ENCODE measurements at regions not wholly inside any gene's neighbourhood (a gene's known extent, or its start where the extent isn't known, plus 50 kb on each side); places are given as distances from the start of the nearest gene placed in this dataset.

- H3K9me3 ChIP-seq (ENCODE audit: control insufficient read depth, low read length) = peaks cover 15% of the 10 kb centered on the region
- no peaks in the 10 kb centered on the region for H3K27me3 ChIP-seq (ENCODE audit: control insufficient read depth, insufficient read depth, low read length, poor library complexity, severe bottlenecking)
- no peak overlapping the region for H3K4me3 Mint-ChIP-seq
- no peaks in the 10 kb centered on the region for H3K36me3 Mint-ChIP-seq (ENCODE audit: low read depth)
- peaks cover 5% of the 10 kb centered on the region for H3K4me1 Mint-ChIP-seq
- no peak overlapping the region for H3K27ac ChIP-seq (ENCODE audit: low read depth, low read length)
- no peak overlapping the region for H3K9ac ChIP-seq (ENCODE audit: extremely low read depth, low read length, poor library complexity, severe bottlenecking)
- no peak overlapping the region for H3K4me3 ChIP-seq (ENCODE audit: low read length)
- no peaks in the 10 kb centered on the region for H3K27me3 Mint-ChIP-seq (ENCODE audit: insufficient read depth)
- peaks cover 7% of the 10 kb centered on the region for H3K9me3 Mint-ChIP-seq
- H3K4me1 ChIP-seq (ENCODE audit: control insufficient read depth, insufficient read depth, low read length) = no peaks in the 10 kb centered on the region
- DNase-seq = no peak
- no peak for TF ChIP-seq CTCF (conservative IDR thresholded peaks at IDR 0.05)
- H3K36me3 ChIP-seq (ENCODE audit: control insufficient read depth, insufficient read depth, low read length) = no peaks in the 10 kb centered on the region
- H3K27ac Mint-ChIP-seq = no peak overlapping the region
Observed at GRCh38 chr13:31456056-31456455, 256.3 kb downstream of the B3GLCT start.

DNA sequence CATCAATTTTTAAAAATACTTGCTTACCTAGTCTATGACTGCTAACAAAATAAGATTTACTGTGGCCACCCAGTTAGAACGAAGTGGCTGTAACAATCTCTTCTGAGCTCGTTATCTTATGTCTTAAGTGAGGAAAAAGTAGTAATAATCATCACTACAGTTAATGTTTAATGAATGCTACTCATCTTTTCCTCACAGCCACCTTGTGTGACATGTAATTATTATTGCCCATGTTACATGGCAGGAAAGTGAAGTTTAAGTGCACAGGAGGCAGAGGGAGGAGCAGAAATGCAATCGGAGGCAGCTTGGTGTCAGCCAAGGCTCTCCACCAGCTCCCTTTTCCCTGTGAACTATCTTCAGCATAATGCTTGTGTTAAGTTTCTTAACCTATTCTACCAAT is 260.3 kb downstream of the B3GLCT start:
- Mint-ChIP-seq H3K27ac (no peak overlapping the region), H3K27me3 (ENCODE audit: insufficient read depth) (no peaks in the 10 kb centered on the region), H3K4me3 (no peak overlapping the region), H3K4me1 (peaks cover 5% of the 10 kb centered on the region), H3K36me3 (ENCODE audit: low read depth) (no peaks in the 10 kb centered on the region), H3K9me3 (peaks cover 7% of the 10 kb centered on the region)
- no peak for TF ChIP-seq CTCF (conservative IDR thresholded peaks at IDR 0.05)
- peaks cover 15% of the 10 kb centered on the region for H3K9me3 ChIP-seq (ENCODE audit: control insufficient read depth, low read length)
- H3K4me3 ChIP-seq (ENCODE audit: low read length) = no peak overlapping the region
- H3K27me3 ChIP-seq (ENCODE audit: control insufficient read depth, insufficient read depth, low read length, poor library complexity, severe bottlenecking) = no peaks in the 10 kb centered on the region
- no peak overlapping the region for H3K27ac ChIP-seq (ENCODE audit: low read depth, low read length)
- H3K36me3 ChIP-seq (ENCODE audit: control insufficient read depth, insufficient read depth, low read length) = no peaks in the 10 kb centered on the region
- DNase-seq = no peak
- WGBS, 2 experiments (ENCODE audit: insufficient coverage in 1 of 2, insufficient read length in 1 of 2) = 95 to 100% methylated on average over 1 to 3 of the region's 3 CpGs
- no peak overlapping the region for H3K9ac ChIP-seq (ENCODE audit: extremely low read depth, low read length, poor library complexity, severe bottlenecking)
- H3K4me1 ChIP-seq (ENCODE audit: control insufficient read depth, insufficient read depth, low read length) = no peaks in the 10 kb centered on the region

GRCh38 chr13:31461923-31462322 is 262.1 kb downstream of the B3GLCT start:
- WGBS, 2 experiments (ENCODE audit: insufficient coverage in 1 of 2, insufficient read length in 1 of 2) = 96 to 100% methylated on average over 1 to 4 of the region's 5 CpGs
- no peaks in the 10 kb centered on the region for H3K36me3 Mint-ChIP-seq (ENCODE audit: low read depth)
- Histone ChIP-seq H3K27me3 (ENCODE audit: control insufficient read depth, insufficient read depth, low read length, poor library complexity, severe bottlenecking) (no peaks in the 10 kb centered on the region), H3K9me3 (ENCODE audit: control insufficient read depth, low read length) (peaks cover 15% of the 10 kb centered on the region), H3K9ac (ENCODE audit: extremely low read depth, low read length, poor library complexity, severe bottlenecking) (no peak overlapping the region), H3K27ac (ENCODE audit: low read depth, low read length) (no peak overlapping the region), H3K4me1 (ENCODE audit: control insufficient read depth, insufficient read depth, low read length) (no peaks in the 10 kb centered on the region), H3K4me3 (ENCODE audit: low read length) (no peak overlapping the region), H3K36me3 (ENCODE audit: control insufficient read depth, insufficient read depth, low read length) (no peaks in the 10 kb centered on the region)
- no peaks in the 10 kb centered on the region for H3K27me3 Mint-ChIP-seq (ENCODE audit: insufficient read depth)
- H3K9me3 Mint-ChIP-seq = peaks cover 7% of the 10 kb centered on the region
- no peak overlapping the region for H3K27ac Mint-ChIP-seq
- H3K4me1 Mint-ChIP-seq = peaks cover 5% of the 10 kb centered on the region
- H3K4me3 Mint-ChIP-seq = no peak overlapping the region
- TF ChIP-seq CTCF (conservative IDR thresholded peaks at IDR 0.05) = no peak
- no peak for DNase-seq
